Tibial artery (tissue), 4 donors: ENCODE measurements at regions not wholly inside any gene's neighbourhood (a gene's known extent, or its start where the extent isn't known, plus 50 kb on each side); places are given as distances from the start of the nearest gene placed in this dataset.

Source experiments
- DNase-seq, 2 donors: peaks; one replicate each; pipeline ENCODE4 v3.0.0-alpha.2; 2019
- H3K27ac ChIP-seq, 2 donors: fragments of 200-600 bp; sonication (generic) in 1 of 2; 1 replicate in 1 of 2; 2 replicates in 1 of 2; pipeline ENCODE4 v1.5.1; 2018 to 2019; ENCODE audit warnings: mild to moderate bottlenecking in 1 of 2
- H3K27me3 ChIP-seq, 2 donors: fragments of 200-600 bp; sonication (generic) in 1 of 2; one replicate each; pipeline versions ENCODE4 v1.5.1 to v1.6.0; 2016 to 2019
- H3K36me3 ChIP-seq, 3 donors: fragments of 200-600 bp; sonication (generic) in 2 of 3; one replicate each; pipeline ENCODE4 v1.5.1; 2016 to 2019; ENCODE audit warnings: mild to moderate bottlenecking in 2 of 3
- H3K4me1 ChIP-seq, 4 donors: fragments of 200-600 bp; sonication (generic) in 2 of 4; 1 replicate in 3 of 4; 2 replicates in 1 of 4; pipeline ENCODE4 v1.5.1; 2016 to 2019
- H3K4me3 ChIP-seq, 2 donors: fragments of 200-600 bp; sonication (generic) in 1 of 2; 1 replicate in 1 of 2; 2 replicates in 1 of 2; pipeline ENCODE4 v1.5.1; 2018 to 2019; ENCODE audit warnings: mild to moderate bottlenecking in 2 of 2
- H3K9me3 ChIP-seq, 3 donors: fragments of 200-600 bp; sonication (generic) in 1 of 3; one replicate each; pipeline ENCODE4 v1.5.1; 2016 to 2019
- CTCF ChIP-seq, 2 experiments: fragments of 200-600 bp in 1 of 2; fragments of 450-650 bp in 1 of 2; IDR thresholded peaks; one replicate each; pipeline ENCODE4 v1.5.1; 2017 to 2019; ENCODE audit warnings: antibody characterized with exemption in 2 of 2, mild to moderate bottlenecking in 1 of 2, moderate library complexity in 1 of 2
- intact Hi-C: fragments of 100-400 bp; cut with DNase I; formaldehyde crosslinking; loops from one replicate; pipeline ENCODE4 v1.15.0; 2023; ENCODE audit warnings: low total_unique reads

GRCh38 chr5:124796495-124796894 is 50.1 kb upstream of the ZNF608 start:
- intact Hi-C loops, result no loop called here
- DNase-seq, result no peak
- H3K27me3 ChIP-seq, result no peaks in the 10 kb centered on the region
- no peak overlapping the region for H3K4me3 ChIP-seq
- no peak for TF ChIP-seq CTCF (IDR thresholded peaks at IDR 0.05)
- H3K9me3 ChIP-seq, result no peaks in the 10 kb centered on the region
- no peak overlapping the region for H3K27ac ChIP-seq
- H3K36me3 ChIP-seq, result no peaks in the 10 kb centered on the region
- no peaks in the 10 kb centered on the region for H3K4me1 ChIP-seq

- H3K4me3 ChIP-seq, result no peak overlapping the region
- no peak for DNase-seq
These were observed 51.2 kb upstream of the ZNF608 start for GRCh38 chr5:124797665-124798087.

GRCh38 chr5:124798890-124799289 is 52.5 kb upstream of the ZNF608 start:
- no peaks in the 10 kb centered on the region for H3K27me3 ChIP-seq
- H3K9me3 ChIP-seq, result no peaks in the 10 kb centered on the region
- no peak for TF ChIP-seq CTCF (IDR thresholded peaks at IDR 0.05)
- no peak overlapping the region for H3K27ac ChIP-seq
- no peak overlapping the region for H3K4me3 ChIP-seq
- intact Hi-C loops, result no loop called here
- no peak for DNase-seq
- H3K4me1 ChIP-seq, result no peaks in the 10 kb centered on the region
- H3K36me3 ChIP-seq, result no peaks in the 10 kb centered on the region

More at GRCh38 chr5:124797665-124798087, 51.2 kb upstream of the ZNF608 start:
- Histone ChIP-seq H3K27me3 (no peaks in the 10 kb centered on the region), H3K27ac (no peak overlapping the region), H3K36me3 (no peaks in the 10 kb centered on the region), H3K4me1 (no peaks in the 10 kb centered on the region), H3K9me3 (no peaks in the 10 kb centered on the region)
- TF ChIP-seq CTCF (IDR thresholded peaks at IDR 0.05), result no peak
- intact Hi-C loops, result no loop called here

- TF ChIP-seq CTCF (IDR thresholded peaks at IDR 0.05), result no peak
- H3K4me3 ChIP-seq, result no peak overlapping the region
- H3K36me3 ChIP-seq, result no peaks in the 10 kb centered on the region
- H3K9me3 ChIP-seq, result no peaks in the 10 kb centered on the region
- no peak for DNase-seq
- H3K4me1 ChIP-seq, result no peaks in the 10 kb centered on the region
- intact Hi-C loops, result no loop called here
- no peak overlapping the region for H3K27ac ChIP-seq
- H3K27me3 ChIP-seq, result no peaks in the 10 kb centered on the region
These were observed 55.1 kb upstream of the ZNF608 start for GRCh38 chr5:124801551-124801950.

GRCh38 chr5:124803617-124804323 is 57.3 kb upstream of the ZNF608 start:
- H3K4me3 ChIP-seq, result no peak overlapping the region
- intact Hi-C loops, result no loop called here
- TF ChIP-seq CTCF (IDR thresholded peaks at IDR 0.05), result no peak
- DNase-seq, result no peak
- H3K27ac ChIP-seq, result no peak overlapping the region
- H3K9me3 ChIP-seq, result no peaks in the 10 kb centered on the region
- no peaks in the 10 kb centered on the region for H3K36me3 ChIP-seq
- H3K27me3 ChIP-seq, result no peaks in the 10 kb centered on the region
- H3K4me1 ChIP-seq, result no peaks in the 10 kb centered on the region

GRCh38 chr5:124806026-124806372 is 59.6 kb upstream of the ZNF608 start:
- no peaks in the 10 kb centered on the region for H3K36me3 ChIP-seq
- no peak overlapping the region for H3K27ac ChIP-seq
- no peaks in the 10 kb centered on the region for H3K4me1 ChIP-seq
- no peak for TF ChIP-seq CTCF (IDR thresholded peaks at IDR 0.05)
- no peaks in the 10 kb centered on the region for H3K9me3 ChIP-seq
- DNase-seq, result no peak
- intact Hi-C loops, result no loop called here
- no peaks in the 10 kb centered on the region for H3K27me3 ChIP-seq
- no peak overlapping the region for H3K4me3 ChIP-seq
